ENCODE measurements at regions not wholly inside any gene's neighbourhood (a gene's known extent, or its start where the extent isn't known, plus 50 kb on each side); places are given as distances from the start of the nearest gene placed in this dataset.

DNA sequence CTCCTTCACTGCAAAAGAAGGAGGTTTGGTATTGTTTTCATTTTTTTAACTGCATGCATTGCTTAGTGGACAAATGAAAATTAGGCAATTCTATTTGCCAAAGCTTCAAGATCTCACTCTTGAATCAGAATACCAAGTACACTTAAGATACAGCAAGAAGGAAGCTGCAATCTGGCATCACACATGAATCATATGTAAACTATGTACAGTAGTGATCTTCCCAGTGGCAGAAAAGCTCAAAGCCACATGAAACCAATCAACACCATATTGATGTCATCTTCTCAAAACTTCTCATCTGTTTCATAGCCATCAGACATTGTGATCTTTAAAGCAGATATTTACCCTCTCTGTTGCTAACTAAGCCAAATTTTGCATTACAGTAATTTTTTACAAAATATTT, 550.1 kb downstream of the LTN1 start:
- H4K20me1 ChIP-seq (ENCODE audit: low read depth), result no peaks in the 10 kb centered on the region
- H3K4me2 ChIP-seq, result no peak overlapping the region
- no peaks in the 10 kb centered on the region for H3K36me3 ChIP-seq
- H3K9me3 ChIP-seq (ENCODE audit: low read depth), result no peaks in the 10 kb centered on the region
- no peaks in the 10 kb centered on the region for H3K27me3 ChIP-seq
- no peak overlapping the region for H3K4me3 ChIP-seq
- no peaks in the 10 kb centered on the region for H3K9me3 Mint-ChIP-seq
- no peaks in the 10 kb centered on the region for H3K36me3 Mint-ChIP-seq
- no peaks in the 10 kb centered on the region for H3K27me3 Mint-ChIP-seq (ENCODE audit: insufficient read depth, low read depth)
- no peaks in the 10 kb centered on the region for H3F3A ChIP-seq (ENCODE audit: low read depth)
- no peak for DNase-seq (ENCODE audit: low spot score)
- TF ChIP-seq EZH2 (IDR thresholded peaks at IDR 0.05) (no peak), EZH2phosphoT487 (IDR thresholded peaks at IDR 0.05) (no peak)
- TF ChIP-seq, protein P1, sequence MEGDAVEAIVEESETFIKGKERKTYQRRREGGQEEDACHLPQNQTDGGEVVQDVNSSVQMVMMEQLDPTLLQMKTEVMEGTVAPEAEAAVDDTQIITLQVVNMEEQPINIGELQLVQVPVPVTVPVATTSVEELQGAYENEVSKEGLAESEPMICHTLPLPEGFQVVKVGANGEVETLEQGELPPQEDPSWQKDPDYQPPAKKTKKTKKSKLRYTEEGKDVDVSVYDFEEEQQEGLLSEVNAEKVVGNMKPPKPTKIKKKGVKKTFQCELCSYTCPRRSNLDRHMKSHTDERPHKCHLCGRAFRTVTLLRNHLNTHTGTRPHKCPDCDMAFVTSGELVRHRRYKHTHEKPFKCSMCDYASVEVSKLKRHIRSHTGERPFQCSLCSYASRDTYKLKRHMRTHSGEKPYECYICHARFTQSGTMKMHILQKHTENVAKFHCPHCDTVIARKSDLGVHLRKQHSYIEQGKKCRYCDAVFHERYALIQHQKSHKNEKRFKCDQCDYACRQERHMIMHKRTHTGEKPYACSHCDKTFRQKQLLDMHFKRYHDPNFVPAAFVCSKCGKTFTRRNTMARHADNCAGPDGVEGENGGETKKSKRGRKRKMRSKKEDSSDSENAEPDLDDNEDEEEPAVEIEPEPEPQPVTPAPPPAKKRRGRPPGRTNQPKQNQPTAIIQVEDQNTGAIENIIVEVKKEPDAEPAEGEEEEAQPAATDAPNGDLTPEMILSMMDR (IDR thresholded peaks at IDR 0.05), result no peak
- H3K4me1 ChIP-seq, result no peaks in the 10 kb centered on the region
- no peak overlapping the region for H3K27ac ChIP-seq
- H3K79me2 ChIP-seq (ENCODE audit: low read depth), result no peaks in the 10 kb centered on the region
- H2AFZ ChIP-seq (replicated peaks), result no peak overlapping the region
- H3K4me1 Mint-ChIP-seq, result no peaks in the 10 kb centered on the region
- H3K9ac ChIP-seq, result no peak overlapping the region
- H3K27ac Mint-ChIP-seq, result no peak overlapping the region
- H3K4me3 Mint-ChIP-seq, result no peak overlapping the region

DNA sequence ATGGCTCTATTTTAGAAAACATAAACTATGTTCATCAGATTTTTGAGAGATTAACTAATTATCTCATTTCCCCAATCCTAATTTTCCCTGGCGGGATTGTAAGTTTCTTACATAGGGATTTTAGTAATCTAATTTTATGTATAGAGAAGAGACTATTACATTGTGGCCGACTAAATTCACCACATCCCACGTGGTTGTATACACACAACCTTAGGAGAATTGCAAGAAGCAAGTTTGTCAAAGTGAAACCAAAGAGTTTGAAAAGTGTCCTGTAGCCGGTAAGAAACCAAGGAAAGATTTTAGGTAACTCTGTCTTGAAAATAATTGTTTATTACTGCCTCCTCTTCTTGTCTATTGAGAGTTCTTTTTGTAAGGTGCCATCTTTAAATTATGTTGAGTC, 550.6 kb downstream of the LTN1 start:
- Histone ChIP-seq H4K20me1 (ENCODE audit: low read depth) (no peaks in the 10 kb centered on the region), H3K27ac (no peak overlapping the region), H3K9me3 (ENCODE audit: low read depth) (no peaks in the 10 kb centered on the region), H3K79me2 (ENCODE audit: low read depth) (no peaks in the 10 kb centered on the region), H3K4me1 (no peaks in the 10 kb centered on the region), H3K27me3 (no peaks in the 10 kb centered on the region), H2AFZ (replicated peaks) (no peak overlapping the region), H3F3A (ENCODE audit: low read depth) (no peaks in the 10 kb centered on the region), H3K4me3 (no peak overlapping the region), H3K9ac (no peak overlapping the region), H3K36me3 (no peaks in the 10 kb centered on the region), H3K4me2 (no peak overlapping the region)
- no peaks in the 10 kb centered on the region for H3K36me3 Mint-ChIP-seq
- H3K27me3 Mint-ChIP-seq (ENCODE audit: insufficient read depth, low read depth), result no peaks in the 10 kb centered on the region
- no peaks in the 10 kb centered on the region for H3K9me3 Mint-ChIP-seq
- TF ChIP-seq, protein P1 (IDR thresholded peaks at IDR 0.05), result no peak
- TF ChIP-seq EZH2 (IDR thresholded peaks at IDR 0.05) (no peak), EZH2phosphoT487 (IDR thresholded peaks at IDR 0.05) (no peak)
- H3K4me1 Mint-ChIP-seq, result no peaks in the 10 kb centered on the region
- H3K4me3 Mint-ChIP-seq, result no peak overlapping the region
- no peak for DNase-seq (ENCODE audit: low spot score)
- no peak overlapping the region for H3K27ac Mint-ChIP-seq

DNA sequence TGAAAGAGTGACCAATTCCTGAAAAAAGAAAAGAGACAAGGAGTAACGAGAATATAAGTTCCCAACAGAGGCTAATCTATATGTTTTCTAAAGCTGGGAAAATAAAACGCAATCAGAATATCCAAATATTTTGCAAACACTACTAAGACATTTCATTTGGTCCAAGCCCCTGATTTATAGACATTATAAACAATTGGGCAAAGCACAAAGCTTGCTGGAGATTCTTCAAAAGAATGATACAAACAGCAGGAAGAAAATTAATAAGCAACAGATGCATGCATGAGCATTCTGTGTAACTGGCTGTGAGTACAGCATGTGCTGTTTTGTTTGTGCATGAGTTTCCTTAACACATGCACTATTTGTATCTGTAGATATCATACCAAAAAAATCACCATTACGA, 552.9 kb downstream of the LTN1 start:
- no peaks in the 10 kb centered on the region for H3F3A ChIP-seq (ENCODE audit: low read depth)
- DNase-seq (ENCODE audit: low spot score), result no peak
- H3K4me1 ChIP-seq, result no peaks in the 10 kb centered on the region
- no peaks in the 10 kb centered on the region for H3K9me3 Mint-ChIP-seq
- H3K27ac Mint-ChIP-seq, result no peak overlapping the region
- H3K4me3 ChIP-seq, result no peak overlapping the region
- no peaks in the 10 kb centered on the region for H4K20me1 ChIP-seq (ENCODE audit: low read depth)
- H3K27ac ChIP-seq, result no peak overlapping the region
- no peaks in the 10 kb centered on the region for H3K27me3 ChIP-seq
- no peaks in the 10 kb centered on the region for H3K9me3 ChIP-seq (ENCODE audit: low read depth)
- no peak for TF ChIP-seq EZH2phosphoT487 (IDR thresholded peaks at IDR 0.05)
- TF ChIP-seq EZH2 (IDR thresholded peaks at IDR 0.05), result no peak
- TF ChIP-seq, protein P1 (IDR thresholded peaks at IDR 0.05), result no peak
- H3K4me1 Mint-ChIP-seq, result no peaks in the 10 kb centered on the region
- no peak overlapping the region for H3K4me2 ChIP-seq
- no peaks in the 10 kb centered on the region for H3K36me3 Mint-ChIP-seq
- H2AFZ ChIP-seq (replicated peaks), result no peak overlapping the region
- H3K27me3 Mint-ChIP-seq (ENCODE audit: insufficient read depth, low read depth), result no peaks in the 10 kb centered on the region
- H3K9ac ChIP-seq, result no peak overlapping the region
- no peaks in the 10 kb centered on the region for H3K36me3 ChIP-seq
- H3K79me2 ChIP-seq (ENCODE audit: low read depth), result no peaks in the 10 kb centered on the region
- no peak overlapping the region for H3K4me3 Mint-ChIP-seq

DNA sequence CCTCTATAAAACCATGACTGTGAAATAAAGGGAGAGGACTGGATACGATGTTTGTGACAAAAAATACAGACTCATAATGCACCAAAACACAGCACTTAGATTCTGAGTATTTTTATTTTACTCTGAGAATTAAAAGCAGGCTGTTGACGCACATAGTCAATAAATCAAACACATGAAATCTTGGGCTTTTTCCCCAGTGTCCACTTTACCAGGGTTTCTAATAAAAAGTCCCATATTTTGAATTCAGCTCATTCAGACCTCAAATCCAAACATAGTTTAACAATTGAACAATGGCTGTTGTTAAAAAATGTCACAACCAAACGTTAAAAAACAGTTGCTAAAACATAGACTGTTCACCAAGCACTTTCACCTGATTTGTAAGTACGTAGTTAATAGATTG, 553.4 kb downstream of the LTN1 start:
- H3K27ac ChIP-seq, result no peak overlapping the region
- Mint-ChIP-seq H3K36me3 (no peaks in the 10 kb centered on the region), H3K4me3 (no peak overlapping the region), H3K4me1 (no peaks in the 10 kb centered on the region), H3K27ac (no peak overlapping the region), H3K9me3 (no peaks in the 10 kb centered on the region), H3K27me3 (ENCODE audit: insufficient read depth, low read depth) (no peaks in the 10 kb centered on the region)
- H3F3A ChIP-seq (ENCODE audit: low read depth), result no peaks in the 10 kb centered on the region
- H3K9ac ChIP-seq, result no peak overlapping the region
- no peaks in the 10 kb centered on the region for H3K79me2 ChIP-seq (ENCODE audit: low read depth)
- no peaks in the 10 kb centered on the region for H3K9me3 ChIP-seq (ENCODE audit: low read depth)
- TF ChIP-seq EZH2 (IDR thresholded peaks at IDR 0.05), result no peak
- no peak for TF ChIP-seq EZH2phosphoT487 (IDR thresholded peaks at IDR 0.05)
- TF ChIP-seq, protein P1 (IDR thresholded peaks at IDR 0.05), result no peak
- DNase-seq (ENCODE audit: low spot score), result no peak
- H4K20me1 ChIP-seq (ENCODE audit: low read depth), result no peaks in the 10 kb centered on the region
- H3K27me3 ChIP-seq, result no peaks in the 10 kb centered on the region
- H3K36me3 ChIP-seq, result no peaks in the 10 kb centered on the region
- H3K4me1 ChIP-seq, result no peaks in the 10 kb centered on the region
- H3K4me3 ChIP-seq, result no peak overlapping the region
- no peak overlapping the region for H3K4me2 ChIP-seq
- H2AFZ ChIP-seq (replicated peaks), result no peak overlapping the region
